Astrocyte (in vitro differentiated cells and primary cell): ENCODE measurements at regions not wholly inside any gene's neighbourhood (a gene's known extent, or its start where the extent isn't known, plus 50 kb on each side); places are given as distances from the start of the nearest gene placed in this dataset.

Source experiments
- DNase-seq: peaks from one replicate; pipeline ENCODE4 v3.0.0-alpha.2; 2010; ENCODE audit warnings: low read depth
- FAIRE-seq: peaks from 2 replicates; lab custom pipeline; 2011; peaks lifted over from hg19 to GRCh38; lab: Jason Lieb, UNC
- H2AFZ ChIP-seq: 2 replicates; pipeline ENCODE4 v1.6.0; 2012; ENCODE audit warnings: low read depth, low read length, inconsistent platforms
- H3K27ac ChIP-seq: 2 replicates; pipeline ENCODE4 v1.5.1; 2011; ENCODE audit warnings: low read depth, low read length, inconsistent platforms
- H3K27me3 ChIP-seq: 2 replicates; pipeline ENCODE4 v1.6.0; 2011; ENCODE audit warnings: low read length, inconsistent platforms; ENCODE audit not compliant: insufficient read depth
- H3K36me3 ChIP-seq: 2 replicates; pipeline ENCODE4 v1.5.1; 2011; ENCODE audit warnings: low read length, inconsistent platforms; ENCODE audit not compliant: insufficient read depth
- H3K4me1 ChIP-seq: 2 replicates; pipeline ENCODE4 v1.5.1; 2011; ENCODE audit warnings: low read length, inconsistent platforms; ENCODE audit not compliant: insufficient read depth
- H3K4me2 ChIP-seq: 2 replicates; pipeline ENCODE4 v1.6.0; 2012; ENCODE audit warnings: low read length, inconsistent platforms
- H3K4me3 ChIP-seq: 2 replicates; pipeline ENCODE4 v1.5.1; 2011; ENCODE audit warnings: low read depth, mild to moderate bottlenecking, low read length, inconsistent platforms; ENCODE audit not compliant: insufficient read depth
- H3K79me2 ChIP-seq: 2 replicates; pipeline ENCODE4 v1.6.0; 2012; ENCODE audit warnings: mild to moderate bottlenecking, low read length, inconsistent platforms; ENCODE audit not compliant: insufficient read depth
- H3K9ac ChIP-seq: 2 replicates; pipeline ENCODE4 v1.6.0; 2012; ENCODE audit warnings: mild to moderate bottlenecking, low read length, inconsistent platforms
- H3K9me3 ChIP-seq: 2 replicates; pipeline ENCODE4 v1.5.1; 2012; ENCODE audit warnings: low read depth, mild to moderate bottlenecking, low read length, inconsistent platforms; ENCODE audit not compliant: insufficient read depth
- H4K20me1 ChIP-seq: 2 replicates; pipeline ENCODE4 v1.6.0; 2012; ENCODE audit warnings: low read length, inconsistent platforms; ENCODE audit not compliant: insufficient read depth
- H3K27ac Mint-ChIP-seq: one replicate; pipeline ENCODE4 v1.8.0; 2021; ENCODE audit warnings: mild to moderate bottlenecking, mixed read lengths; ENCODE audit not compliant: unreplicated experiment
- H3K27me3 Mint-ChIP-seq: one replicate; pipeline ENCODE4 v1.8.0; 2021; ENCODE audit warnings: low read depth, mixed read lengths; ENCODE audit not compliant: unreplicated experiment
- H3K36me3 Mint-ChIP-seq: one replicate; pipeline ENCODE4 v1.8.0; 2021; ENCODE audit warnings: low read depth, mixed read lengths; ENCODE audit not compliant: unreplicated experiment
- H3K4me1 Mint-ChIP-seq: one replicate; pipeline ENCODE4 v1.8.0; 2021; ENCODE audit warnings: low read depth, mixed read lengths; ENCODE audit not compliant: unreplicated experiment
- H3K4me3 Mint-ChIP-seq: one replicate; pipeline ENCODE4 v1.8.0; 2021; ENCODE audit warnings: mild to moderate bottlenecking, moderate library complexity, mixed read lengths; ENCODE audit not compliant: unreplicated experiment
- H3K9me3 Mint-ChIP-seq: one replicate; pipeline ENCODE4 v1.8.0; 2021; ENCODE audit warnings: mild to moderate bottlenecking, mixed read lengths; ENCODE audit not compliant: unreplicated experiment
- CTCF ChIP-seq: IDR thresholded peaks from 2 replicates; pipeline ENCODE4 v1.5.1; 2011; ENCODE audit warnings: low read depth, mild to moderate bottlenecking, inconsistent platforms, low read length, moderate library complexity; ENCODE audit not compliant: insufficient read depth
- EZH2 ChIP-seq: IDR thresholded peaks from 2 replicates; pipeline ENCODE4 v1.6.1; 2012; ENCODE audit warnings: mild to moderate bottlenecking, low read length, inconsistent platforms; ENCODE audit not compliant: insufficient read depth

DNA sequence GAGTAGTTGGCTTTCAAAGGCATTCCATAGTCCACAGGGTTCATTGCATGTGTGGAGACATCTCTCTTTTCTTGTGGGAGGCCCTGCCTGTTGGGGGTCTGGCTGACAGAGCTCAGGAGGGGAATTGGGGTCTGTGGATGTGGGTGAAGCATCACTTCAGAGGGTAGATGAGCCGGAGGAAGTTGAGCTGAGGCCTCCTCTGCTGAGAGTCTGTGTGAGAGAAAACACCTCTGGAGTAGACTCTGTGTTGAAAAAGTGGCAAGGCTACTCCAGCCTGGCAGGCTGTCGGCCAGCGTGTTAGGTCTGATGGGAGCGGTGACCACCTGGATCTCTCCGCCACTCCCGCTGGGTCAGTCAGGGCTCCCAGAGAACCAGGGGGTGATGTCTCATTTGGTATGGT, 358.0 kb upstream of the MGMT start:
- H3K79me2 ChIP-seq: no peaks in the 10 kb centered on the region
- no peak overlapping the region for H3K4me2 ChIP-seq
- Mint-ChIP-seq H3K4me1 (peaks cover 3% of the 10 kb centered on the region), H3K4me3 (no peak overlapping the region), H3K27ac (no peak overlapping the region), H3K36me3 (peaks cover 3% of the 10 kb centered on the region), H3K9me3 (no peaks in the 10 kb centered on the region), H3K27me3 (peaks cover 36% of the 10 kb centered on the region)
- no peak for DNase-seq
- no peak overlapping the region for H3K27ac ChIP-seq
- no peaks in the 10 kb centered on the region for H4K20me1 ChIP-seq
- no peak for FAIRE-seq
- no peak overlapping the region for H2AFZ ChIP-seq
- no peak overlapping the region for H3K9ac ChIP-seq
- no peaks in the 10 kb centered on the region for H3K4me1 ChIP-seq
- TF ChIP-seq EZH2 (no peak), CTCF (no peak)
- no peak overlapping the region for H3K4me3 ChIP-seq
- H3K36me3 ChIP-seq: no peaks in the 10 kb centered on the region
- H3K27me3 ChIP-seq: no peaks in the 10 kb centered on the region
- H3K9me3 ChIP-seq: peaks cover 3% of the 10 kb centered on the region

GRCh38 chr10:129110780-129111179, 356.3 kb upstream of the MGMT start:
- no peak for FAIRE-seq
- H3K36me3 Mint-ChIP-seq: peaks cover 3% of the 10 kb centered on the region

More at GRCh38 chr10:129110780-129111179, 356.3 kb upstream of the MGMT start:
- Histone ChIP-seq H3K9ac (no peak overlapping the region), H3K4me1 (no peaks in the 10 kb centered on the region), H3K36me3 (no peaks in the 10 kb centered on the region), H3K9me3 (peaks cover 6% of the 10 kb centered on the region), H2AFZ (no peak overlapping the region), H3K79me2 (no peaks in the 10 kb centered on the region), H3K4me3 (no peak overlapping the region), H3K4me2 (no peak overlapping the region), H4K20me1 (no peaks in the 10 kb centered on the region), H3K27me3 (no peaks in the 10 kb centered on the region), H3K27ac (no peak overlapping the region)
- no peak for DNase-seq
- H3K27ac Mint-ChIP-seq: no peak overlapping the region
- no peaks in the 10 kb centered on the region for H3K4me1 Mint-ChIP-seq
- no peak overlapping the region for H3K4me3 Mint-ChIP-seq
- H3K27me3 Mint-ChIP-seq: peaks cover 38% of the 10 kb centered on the region
- no peak for TF ChIP-seq CTCF
- TF ChIP-seq EZH2: no peak
- H3K9me3 Mint-ChIP-seq: no peaks in the 10 kb centered on the region
